Stromal cell of bone marrow (primary cell): ENCODE measurements at regions not wholly inside any gene's neighbourhood (a gene's known extent, or its start where the extent isn't known, plus 50 kb on each side); places are given as distances from the start of the nearest gene placed in this dataset.

ENCODE experiments used
- DNase-seq: peaks from one replicate; pipeline ENCODE4 v3.0.0-alpha.2; 2012; ENCODE audit warnings: low read depth

DNA sequence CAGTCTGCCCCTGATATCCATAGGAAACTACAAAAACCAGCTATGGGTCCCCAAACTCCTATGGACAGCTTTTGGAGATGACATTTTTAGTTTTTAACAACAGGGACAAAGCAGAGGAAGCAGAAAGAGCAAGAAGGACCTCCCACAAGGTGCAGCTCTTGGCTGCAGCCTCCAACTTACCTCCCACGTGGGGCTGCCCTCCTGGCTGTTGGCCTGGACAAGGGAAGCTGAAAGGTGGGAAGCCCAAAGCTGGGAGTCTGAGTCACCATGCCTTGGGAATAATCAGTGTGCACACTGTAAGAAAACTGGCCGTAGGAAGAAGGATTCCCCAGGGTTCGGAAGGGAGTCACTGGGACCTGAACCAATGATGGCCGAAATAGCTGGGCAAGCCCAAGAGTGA is 51.8 kb upstream of the PAX1 start:
- DNase-seq, result no peak

DNA sequence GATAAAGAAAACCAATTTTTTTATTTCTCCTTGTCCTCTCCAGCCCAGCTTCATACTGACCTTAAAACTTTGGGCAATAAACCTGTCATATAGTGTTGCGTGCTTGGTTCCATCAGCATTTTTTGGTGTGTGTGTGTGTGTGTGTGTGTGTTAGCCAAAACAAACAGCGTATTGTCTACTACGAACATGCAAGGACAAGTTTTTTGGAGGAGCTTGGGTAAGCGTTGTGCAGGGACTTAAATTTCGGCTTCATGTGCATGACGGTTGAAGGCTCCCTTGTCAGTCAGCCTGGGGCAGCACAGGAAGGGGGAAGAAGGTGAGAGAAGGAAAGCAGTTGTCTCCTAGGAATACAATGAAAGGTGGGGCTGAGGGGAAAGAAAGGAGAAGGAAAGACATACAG is 62.0 kb upstream of the PAX1 start:
- DNase-seq, result no peak

DNA sequence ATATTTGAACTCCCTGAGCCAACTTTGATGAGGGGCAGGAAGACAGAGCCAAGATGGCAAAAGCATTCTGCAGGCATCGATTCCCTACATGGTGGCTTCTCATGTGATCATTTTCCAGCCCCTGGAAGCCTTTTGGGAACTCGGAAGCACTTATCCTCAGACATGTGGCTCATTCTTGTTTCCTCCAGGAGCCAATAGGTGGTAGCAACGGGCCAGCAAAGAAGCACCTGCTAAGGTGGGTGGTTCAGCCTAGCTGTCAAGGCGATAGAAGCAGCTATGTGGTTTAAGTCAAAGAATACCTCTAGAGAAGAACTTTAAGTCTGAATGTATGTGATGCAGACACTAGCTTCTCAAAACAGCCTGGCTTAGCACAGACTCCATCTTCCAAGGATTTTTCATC is 64.9 kb upstream of the PAX1 start:
- no peak for DNase-seq

DNA sequence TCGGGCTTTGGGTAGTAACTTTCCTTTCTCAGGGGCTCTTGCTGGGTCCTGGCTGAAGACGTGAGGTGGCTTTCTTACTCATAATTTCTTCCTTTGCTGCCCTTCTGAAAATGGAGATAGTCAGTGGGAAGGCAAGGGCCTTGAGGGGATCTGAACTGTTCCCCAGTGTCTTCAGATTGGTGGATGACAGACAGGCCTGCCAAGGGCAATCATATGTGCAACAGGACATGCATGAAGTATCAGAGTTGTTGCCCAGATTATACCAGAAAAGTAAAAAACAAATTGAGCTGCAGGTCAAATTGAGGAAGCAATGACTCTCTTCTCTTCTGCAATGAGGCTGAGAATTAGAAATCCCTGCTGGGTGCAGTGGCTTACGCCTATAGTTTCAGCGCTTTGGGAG is 71.6 kb upstream of the PAX1 start:
- no peak for DNase-seq

DNA sequence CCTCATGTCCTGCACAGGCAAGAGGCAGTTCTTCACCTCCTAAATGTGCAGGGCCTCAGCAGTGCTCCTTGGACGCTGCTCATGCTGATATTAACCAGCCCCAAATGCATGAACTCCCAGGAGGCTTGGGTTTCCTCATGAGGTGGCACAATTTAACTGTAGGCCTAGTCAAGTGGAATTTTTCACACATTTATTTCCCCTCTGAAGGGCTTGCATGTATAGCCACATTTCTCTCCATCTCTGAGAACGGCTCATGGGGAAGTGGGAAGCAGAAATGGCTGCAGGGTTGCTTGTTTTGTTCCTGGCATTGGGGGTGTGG is 72.8 kb upstream of the PAX1 start:
- no peak for DNase-seq

DNA sequence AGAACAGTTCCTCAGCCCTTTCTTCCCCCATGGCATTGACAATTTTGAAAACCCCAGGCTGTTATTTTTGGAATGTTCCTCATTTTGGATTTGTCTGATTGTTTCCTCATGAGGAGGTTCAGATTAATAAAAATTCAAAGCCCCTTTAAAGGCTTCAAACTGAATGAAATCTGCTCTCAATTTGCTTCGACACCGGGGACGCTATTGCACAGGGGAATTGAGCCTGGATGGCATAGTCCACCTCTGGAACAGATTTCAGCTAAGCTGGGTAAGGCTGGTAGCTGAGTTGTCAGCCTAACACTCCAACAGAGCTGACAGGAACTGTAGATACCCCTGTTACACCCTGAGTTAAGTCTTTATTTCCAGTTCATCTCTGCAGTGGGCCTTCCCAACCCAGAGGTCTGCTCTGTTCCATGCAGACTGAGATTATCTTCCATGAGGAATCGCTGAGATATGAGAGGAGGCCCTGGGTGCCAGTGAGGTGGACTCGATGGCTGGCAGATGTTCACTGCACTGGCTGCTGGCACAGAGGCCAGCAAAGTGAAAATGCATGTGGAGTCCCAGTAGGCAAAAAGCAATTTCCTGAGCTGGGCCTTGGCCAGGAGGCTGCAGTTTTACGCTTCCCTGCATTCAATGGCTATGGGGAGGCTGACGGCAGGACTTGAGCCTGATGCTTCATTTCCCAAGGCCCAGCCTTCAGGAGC is 73.3 kb upstream of the PAX1 start:
- no peak for DNase-seq

DNA sequence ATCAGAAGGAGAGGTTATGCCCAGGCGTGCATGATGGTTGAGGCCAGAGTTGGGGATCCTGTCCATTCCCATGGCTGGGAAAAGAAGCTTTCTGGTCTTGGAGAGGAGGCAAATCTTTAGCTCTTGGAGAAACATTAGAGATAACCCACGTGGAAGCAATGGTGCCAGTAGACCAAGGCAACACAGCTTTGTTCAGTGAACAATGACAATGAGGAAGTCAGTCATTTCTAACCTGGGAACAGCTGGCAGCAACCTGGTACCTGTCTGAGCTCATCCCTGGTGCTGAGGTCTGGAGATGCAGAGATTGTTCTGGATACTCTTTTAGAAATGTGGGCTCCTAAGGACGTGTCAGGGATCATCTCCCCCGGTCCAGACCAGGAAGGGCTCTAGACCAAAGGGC is 76.7 kb upstream of the PAX1 start:
- DNase-seq, result no peak

DNA sequence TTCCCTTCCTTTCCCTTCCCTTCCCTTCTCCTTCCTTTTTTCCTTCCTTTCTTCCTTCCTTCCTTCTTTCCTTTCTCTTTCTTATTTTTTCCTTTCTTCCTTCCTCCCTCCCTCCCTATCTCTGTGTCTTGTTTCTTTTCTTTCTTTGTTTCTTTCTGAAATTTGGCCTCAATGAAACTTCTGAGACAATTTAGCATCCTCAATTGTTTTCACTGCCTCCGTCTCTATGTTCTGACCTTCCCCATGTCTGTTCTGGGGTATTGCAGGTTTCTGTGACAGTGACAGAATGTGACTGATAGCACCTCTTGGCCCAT is 81.7 kb upstream of the PAX1 start:
- no peak for DNase-seq

DNA sequence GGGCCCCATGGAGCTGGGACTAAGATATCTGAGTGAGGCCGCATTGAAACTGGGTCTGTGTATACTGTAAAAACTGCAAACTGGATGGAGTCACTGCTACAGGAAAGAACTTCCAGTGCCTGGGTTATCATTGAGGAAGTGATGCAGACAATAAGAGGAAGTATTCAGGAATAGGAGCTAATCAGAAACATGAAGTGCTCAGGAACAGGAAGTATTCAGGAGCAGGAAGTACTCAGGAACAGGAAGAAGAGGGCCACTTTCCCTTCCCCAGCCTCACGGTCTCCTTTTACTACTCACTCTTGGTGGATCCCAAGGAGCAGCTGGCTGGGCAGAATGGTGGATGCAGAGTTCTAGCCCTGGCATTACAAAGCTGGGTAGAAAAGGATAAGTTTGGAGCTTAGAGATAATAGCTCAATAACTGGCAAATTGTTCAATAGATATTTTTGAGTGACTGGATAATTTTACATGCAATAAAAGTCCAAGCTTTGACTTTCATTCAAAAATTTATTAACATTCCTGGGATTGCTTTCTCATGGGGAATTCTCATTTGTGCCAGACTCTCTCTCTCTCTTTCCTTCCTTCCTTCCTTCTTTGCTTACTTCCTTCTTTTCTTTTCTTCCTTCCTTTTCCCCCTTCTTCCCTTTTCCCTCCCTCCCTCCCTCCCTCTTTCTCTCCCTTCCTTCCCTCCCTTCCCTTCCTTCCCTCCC is 82.2 kb upstream of the PAX1 start:
- DNase-seq, result no peak

DNA sequence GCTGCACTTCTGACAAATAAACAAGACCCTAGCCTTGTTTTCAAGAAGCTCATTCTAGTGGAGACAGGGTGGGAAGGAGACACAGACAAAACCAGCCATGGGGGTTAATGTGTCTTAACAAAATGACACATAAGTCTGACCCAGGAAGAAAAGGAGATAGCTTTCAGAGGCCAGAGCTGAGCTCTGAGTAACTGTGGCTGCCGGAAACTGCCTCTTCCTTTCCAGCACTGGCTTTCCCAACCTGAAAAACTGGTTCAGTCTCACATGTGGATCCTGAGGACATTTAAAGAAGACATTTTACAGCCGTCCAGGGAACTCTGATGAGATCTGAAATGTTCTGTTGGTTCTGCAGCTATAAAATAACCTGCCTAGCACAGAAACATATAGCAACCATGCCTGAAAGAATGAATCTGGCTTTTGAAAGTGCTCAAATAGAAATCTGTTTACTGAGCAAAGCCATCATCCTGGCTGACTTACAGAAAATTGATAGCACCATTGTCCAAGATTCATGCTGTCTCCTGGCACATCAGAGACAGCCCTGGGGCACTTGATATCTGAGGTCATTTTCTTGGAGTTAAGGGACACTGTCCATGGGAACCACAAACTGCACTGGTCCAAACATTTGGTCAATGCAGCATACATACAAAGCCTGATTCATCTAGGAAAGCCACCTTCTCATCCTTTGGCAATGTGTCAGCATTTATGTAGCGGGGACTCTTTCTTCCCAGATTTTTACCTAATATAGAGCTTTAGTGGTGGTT is 83.2 kb upstream of the PAX1 start:
- no peak for DNase-seq

DNA sequence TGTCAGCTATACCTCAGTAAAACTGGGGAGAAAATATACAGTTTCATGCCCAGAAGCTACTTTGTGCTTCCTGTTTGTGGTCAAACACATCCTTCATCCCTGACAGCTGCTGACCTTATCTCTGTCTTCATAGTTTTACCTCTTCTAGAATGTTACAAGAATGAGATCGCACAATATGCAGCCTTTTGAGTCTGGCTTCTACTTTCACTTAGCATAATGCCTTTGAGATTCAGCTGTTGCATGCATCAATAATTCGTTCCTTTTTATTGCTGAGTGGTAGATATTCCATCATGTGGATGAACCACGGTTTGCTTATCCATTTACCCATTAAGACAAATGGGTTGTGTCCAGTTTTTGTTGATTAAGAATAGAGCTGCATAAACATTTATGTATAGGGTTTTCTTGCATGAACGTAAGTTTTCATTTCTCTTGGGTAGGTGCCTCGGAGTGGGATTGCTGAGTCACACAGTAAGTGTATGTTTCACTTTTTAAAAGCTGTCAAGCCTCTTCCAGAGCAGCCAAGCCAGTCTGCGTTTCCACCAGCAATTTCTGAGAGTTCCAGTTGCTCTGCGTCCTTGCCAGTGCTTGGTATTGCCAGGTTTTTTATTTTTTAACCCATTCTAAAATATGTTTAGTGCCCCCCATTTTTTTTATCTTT is 86.6 kb upstream of the PAX1 start:
- DNase-seq, result no peak

DNA sequence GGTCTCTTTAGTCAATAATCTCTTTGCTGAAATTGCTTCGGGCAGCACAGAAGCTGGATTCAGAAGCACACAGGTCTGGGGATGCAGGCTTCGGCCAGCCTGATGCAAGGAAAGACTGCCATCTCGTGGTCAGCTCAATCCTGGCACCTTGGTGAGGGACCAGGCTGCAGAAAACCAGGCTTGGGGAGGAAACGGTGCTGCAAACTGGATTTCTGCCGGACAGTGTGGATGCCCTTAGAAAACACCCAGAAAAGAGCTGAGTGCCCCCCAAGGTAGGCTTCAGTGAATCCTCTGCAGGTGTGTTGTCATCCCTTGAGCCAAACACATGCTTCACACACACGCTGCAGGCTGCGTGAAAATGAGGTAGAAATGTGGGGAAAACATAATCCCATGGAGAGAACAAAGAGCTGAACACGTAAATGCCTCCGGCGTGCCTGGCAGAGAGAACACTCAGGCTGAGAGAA is 89.8 kb upstream of the PAX1 start:
- peak; percentile 22 for DNase-seq

DNA sequence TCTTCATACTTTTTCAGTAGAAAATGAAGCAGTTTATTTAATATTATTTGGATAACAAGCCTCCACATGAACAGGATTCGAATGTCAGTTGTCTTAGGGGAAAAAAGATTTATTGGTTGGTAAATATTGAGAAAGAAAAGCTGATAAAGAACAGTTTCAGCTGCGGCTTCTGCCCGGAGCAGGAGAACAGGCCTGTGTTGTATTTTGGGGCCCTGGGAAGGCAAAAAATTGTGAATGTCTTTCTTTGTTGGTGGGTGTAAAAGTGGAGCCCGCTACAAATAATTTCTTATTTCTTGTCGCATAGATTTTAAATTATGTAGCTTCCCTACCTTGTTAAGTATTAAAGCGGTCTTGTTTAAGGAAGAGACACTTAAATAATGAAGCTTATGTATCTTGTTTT is 90.5 kb upstream of the PAX1 start:
- DNase-seq, result no peak

DNA sequence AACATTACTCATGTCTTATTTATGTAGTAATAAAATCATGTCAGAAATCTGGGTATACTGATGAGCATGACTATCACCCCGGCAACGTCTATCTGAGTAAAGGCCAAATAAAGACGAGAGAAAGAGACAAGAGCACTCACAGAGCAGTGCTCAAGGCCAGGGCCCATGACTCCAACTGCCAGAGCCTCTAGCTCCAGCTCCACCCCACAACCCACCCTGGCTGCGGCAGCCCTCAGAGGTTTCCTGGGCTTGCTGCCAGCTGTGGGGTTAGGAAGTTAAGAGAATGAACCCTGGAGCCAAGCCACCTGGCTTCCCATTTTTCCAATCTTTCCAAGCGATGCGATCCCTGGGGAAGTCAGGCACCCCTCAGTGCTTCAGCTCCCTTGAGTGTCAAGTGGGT is 92.0 kb upstream of the PAX1 start:
- DNase-seq, result no peak

DNA sequence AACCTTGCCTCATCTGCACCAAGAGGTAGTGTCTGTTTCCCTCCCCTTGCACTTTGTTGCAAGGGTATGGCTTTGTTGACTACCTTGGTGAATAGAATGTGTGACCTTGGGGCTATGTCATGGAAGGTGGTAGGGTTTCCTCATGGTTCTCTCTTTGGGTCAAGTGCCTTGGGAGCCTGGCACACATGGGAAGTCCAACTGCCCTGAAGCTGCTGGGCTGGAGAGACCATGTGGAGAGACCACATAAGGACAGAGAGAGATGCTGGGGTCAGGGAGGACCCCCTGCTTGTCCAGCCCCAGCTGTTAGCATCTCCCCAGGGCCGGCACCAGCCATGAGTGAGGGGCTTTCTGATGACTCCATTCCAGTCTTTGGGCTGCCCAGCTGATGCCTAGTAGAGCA is 95.5 kb upstream of the PAX1 start:
- no peak for DNase-seq

DNA sequence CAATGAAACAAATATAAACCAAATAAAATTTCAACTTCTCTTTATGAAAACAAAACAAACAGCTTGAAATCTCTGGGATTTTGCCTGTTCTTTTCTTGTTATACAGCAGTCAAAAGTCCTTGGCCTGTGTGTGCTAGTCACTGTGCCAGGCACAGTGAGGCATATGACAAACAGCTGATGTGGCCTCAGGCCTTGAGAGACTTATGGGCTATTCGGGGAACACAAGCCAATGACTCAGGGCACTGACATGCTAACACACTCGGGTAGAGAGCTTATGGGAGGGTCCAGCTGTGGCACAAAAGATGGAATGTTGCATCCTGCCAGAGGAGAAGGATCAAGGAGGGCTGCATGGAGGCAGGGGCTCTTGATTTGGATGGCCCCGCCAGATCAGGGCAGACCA is 95.4 kb upstream of the NKX2-2 start:
- no peak for DNase-seq

DNA sequence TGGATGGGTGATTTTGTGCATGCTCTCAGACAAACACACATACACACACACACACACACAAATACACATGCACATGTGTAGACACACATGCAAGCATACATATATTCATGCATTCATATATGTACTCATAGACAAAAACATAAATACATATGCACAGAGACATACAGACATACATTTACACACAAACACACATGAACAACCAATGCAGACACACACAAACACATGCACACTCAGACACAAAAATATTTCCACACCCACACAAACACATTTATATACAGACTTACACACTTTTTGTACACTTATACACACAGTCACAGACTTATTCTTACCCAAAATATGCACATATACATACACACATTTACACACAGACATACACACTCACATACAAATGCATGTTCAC is 94.9 kb upstream of the NKX2-2 start:
- no peak for DNase-seq

DNA sequence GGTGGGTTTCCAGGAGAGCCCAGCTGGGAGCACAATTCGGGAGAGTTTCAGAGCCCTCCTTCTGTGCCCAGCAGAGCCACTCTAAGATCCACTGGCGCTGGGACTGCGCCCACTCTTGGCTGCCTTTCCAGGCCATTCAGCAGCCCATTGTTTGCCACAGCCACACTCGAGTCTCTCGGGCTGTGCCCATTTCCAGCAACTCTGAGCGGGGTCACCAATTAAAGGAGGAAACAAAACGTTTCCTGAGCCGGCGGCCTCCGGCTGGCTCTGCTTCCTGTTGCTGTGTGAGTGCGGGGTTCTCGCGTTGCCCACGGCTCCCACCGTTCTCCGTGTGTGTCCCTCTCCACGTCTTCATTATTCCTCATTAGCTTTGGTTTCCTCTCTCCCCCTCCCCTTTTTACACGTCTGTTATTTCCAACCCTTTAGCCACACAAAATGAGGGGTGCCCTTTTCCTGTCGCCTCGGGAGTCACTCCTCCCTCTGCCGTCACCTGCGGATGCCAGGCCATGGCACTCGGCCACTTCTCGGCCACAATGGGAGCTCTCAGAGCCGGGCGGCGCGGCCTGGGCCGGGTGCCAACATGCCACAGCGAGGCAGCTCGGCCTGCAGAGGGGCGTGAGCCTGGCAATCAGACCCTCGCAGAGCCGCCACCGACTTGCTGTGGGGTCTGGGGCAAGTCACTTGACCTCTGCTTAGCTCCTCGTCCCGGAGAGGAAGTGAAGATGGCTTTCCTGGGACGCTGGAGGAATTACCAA is 94.3 kb upstream of the NKX2-2 start:
- no peak for DNase-seq

DNA sequence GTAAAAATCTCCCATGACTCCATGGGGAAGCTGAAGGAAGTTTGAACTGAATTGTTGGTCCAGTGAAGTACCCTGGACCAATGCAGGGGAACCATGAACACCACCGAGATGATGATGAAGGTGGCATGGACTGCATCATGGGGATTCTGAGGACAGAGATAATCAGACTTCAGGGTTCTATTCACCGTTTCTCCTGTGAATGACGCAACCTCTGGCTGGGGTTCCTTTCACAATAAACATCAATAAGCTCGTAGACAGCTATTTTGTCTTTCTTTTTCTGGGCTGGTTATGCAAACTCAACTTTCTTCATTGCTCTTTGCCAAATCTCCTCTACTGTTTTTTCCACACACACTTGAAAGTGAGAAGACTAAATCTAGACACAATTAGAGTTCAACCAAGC is 87.9 kb upstream of the NKX2-2 start:
- no peak for DNase-seq

DNA sequence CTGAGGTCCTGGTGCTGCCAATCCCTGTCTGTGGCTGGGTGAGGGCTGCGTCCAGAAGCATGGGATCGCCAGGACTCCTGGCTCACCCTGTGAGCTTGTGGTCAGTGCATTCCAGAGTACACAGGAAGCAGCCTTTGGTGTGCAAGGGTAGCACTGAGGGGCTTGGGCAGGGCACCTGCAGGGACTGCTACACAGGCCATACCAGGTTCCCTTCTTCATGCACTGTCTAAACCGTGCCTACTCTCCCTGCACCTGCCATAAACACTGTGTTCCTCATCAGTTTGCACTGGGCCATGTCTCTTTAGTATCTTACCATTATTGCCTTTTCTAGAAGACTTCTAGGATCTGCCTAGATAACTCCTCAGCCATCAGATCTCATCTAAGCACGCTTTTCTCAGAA is 72.8 kb upstream of the NKX2-2 start:
- no peak for DNase-seq

DNA sequence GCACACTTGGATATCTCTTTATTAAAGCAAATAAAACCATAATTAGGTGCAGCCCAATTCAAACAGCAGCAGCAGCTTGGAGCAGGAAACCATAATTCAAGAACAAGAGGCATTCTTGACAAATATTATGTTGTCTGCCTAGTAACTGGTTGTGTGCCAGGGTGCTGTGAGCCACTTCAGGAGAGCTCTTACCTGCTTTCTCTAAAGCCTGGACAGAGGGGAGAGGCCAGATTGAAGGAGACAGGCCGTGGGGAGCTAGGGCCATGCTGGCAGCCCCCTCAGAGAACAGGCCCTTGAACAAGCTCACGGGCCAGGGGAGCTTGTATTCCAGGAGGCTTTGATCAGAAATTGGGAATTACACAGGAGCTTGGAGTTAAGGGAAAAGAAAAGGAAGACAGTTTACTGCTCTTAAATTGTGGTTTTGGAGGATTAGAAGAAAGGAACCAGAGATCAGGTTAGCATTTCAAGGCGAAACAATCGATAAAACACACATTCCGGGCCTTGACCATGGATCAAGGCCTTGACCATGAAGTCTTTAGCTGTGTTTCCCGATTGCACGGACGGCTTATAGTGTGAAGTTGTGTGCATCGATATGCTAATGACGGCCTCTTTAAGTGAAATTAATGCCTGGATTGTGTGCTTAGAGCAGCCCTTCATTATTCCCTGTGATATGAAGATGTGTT is 69.8 kb upstream of the NKX2-2 start:
- DNase-seq, result no peak

DNA sequence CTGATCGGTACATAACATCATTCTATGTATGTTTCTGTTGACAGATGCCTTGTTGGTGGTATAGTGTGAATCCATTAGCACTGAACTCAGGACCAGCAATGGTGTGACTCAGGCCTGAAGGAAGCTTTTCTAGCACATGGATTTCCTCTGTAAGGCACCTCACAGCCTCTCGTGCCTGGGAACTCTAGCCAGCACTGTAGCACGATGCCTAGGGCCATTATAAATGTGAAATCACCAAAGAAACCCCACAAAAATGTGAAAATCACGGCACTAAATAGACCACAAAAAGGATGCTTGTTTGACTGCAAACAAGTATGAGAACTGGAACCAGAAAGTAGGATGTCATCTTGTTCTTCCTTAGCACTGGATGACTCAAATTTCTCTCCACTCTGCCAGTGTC is 63.7 kb upstream of the NKX2-2 start:
- no peak for DNase-seq
